OCI-LY3 (cell line): ENCODE measurements at regions not wholly inside any gene's neighbourhood (a gene's known extent, or its start where the extent isn't known, plus 50 kb on each side); places are given as distances from the start of the nearest gene placed in this dataset.

Source experiments
- H2AFZ ChIP-seq: fragments of 200-600, 300-600 bp; shearing (Covaris generic); 2 replicates; pipeline ENCODE4 v1.6.0; 2014; ENCODE audit warnings: antibody characterized with exemption, low read depth, low read length
- H3K27ac ChIP-seq: fragments of 200-600, 300-600 bp; sonication (generic); 2 replicates; pipeline ENCODE4 v1.5.1; 2014; ENCODE audit warnings: mild to moderate bottlenecking, low read length, moderate library complexity, mixed read lengths
- H3K27me3 ChIP-seq: fragments of 200-600, 300-600 bp; sonication (generic); 2 replicates; pipeline ENCODE4 v1.6.1; 2014; ENCODE audit warnings: low read depth, low read length, mixed read lengths
- H3K36me3 ChIP-seq: fragments of 200-600, 300-600 bp; sonication (generic); replicated peaks from 2 replicates; pipeline ENCODE3; 2014; ENCODE audit warnings: low read depth, low read length, mixed read lengths
- H3K4me1 ChIP-seq: fragments of 300-600, 200-600 bp; sonication (generic); 2 replicates; pipeline ENCODE4 v1.6.1; 2014; ENCODE audit warnings: low read length, mixed read lengths
- H3K4me2 ChIP-seq: fragments of 200-600, 300-600 bp; sonication (generic); 2 replicates; pipeline ENCODE4 v1.6.1; 2014; ENCODE audit warnings: low read length, mixed read lengths
- H3K4me3 ChIP-seq: fragments of 300-600, 200-600 bp; sonication (generic); 2 replicates; pipeline ENCODE4 v1.5.1; 2014; ENCODE audit warnings: antibody characterized with exemption, mild to moderate bottlenecking, low read length, moderate library complexity
- H3K79me2 ChIP-seq: fragments of 300-600, 200-600 bp; shearing (Covaris generic); 2 replicates; pipeline ENCODE4 v1.6.1; 2014; ENCODE audit warnings: mild to moderate bottlenecking, low read length, mixed read lengths
- H3K9ac ChIP-seq: fragments of 300-600, 200-600 bp; shearing (Covaris generic); 2 replicates; pipeline ENCODE4 v1.6.0; 2014; ENCODE audit warnings: mild to moderate bottlenecking, low read length, moderate library complexity
- H3K9me3 ChIP-seq: fragments of 200-600, 300-600 bp; shearing (Covaris generic); 2 replicates; pipeline ENCODE4 v1.6.1; 2014; ENCODE audit warnings: low read length, mixed read lengths; ENCODE audit not compliant: insufficient read depth
- H4K20me1 ChIP-seq: fragments of 200-600, 300-600 bp; sonication (generic); 2 replicates; pipeline ENCODE4 v1.6.1; 2016; ENCODE audit warnings: low read length, mixed read lengths; ENCODE audit not compliant: insufficient read depth
- EZH2phosphoT487 ChIP-seq: fragments of 200-600 bp; shearing (Covaris generic); IDR thresholded peaks from 2 replicates; pipeline ENCODE4 v1.6.1; 2018; ENCODE audit warnings: antibody characterized with exemption, mixed run types, low read depth
- TF ChIP-seq, protein P1 (sequence below): fragments of 200-600, 300-600 bp; sonication (generic); IDR thresholded peaks from 2 replicates; pipeline ENCODE4 v1.5.1; 2014; ENCODE audit warnings: antibody characterized with exemption, low read length, low read depth

DNA sequence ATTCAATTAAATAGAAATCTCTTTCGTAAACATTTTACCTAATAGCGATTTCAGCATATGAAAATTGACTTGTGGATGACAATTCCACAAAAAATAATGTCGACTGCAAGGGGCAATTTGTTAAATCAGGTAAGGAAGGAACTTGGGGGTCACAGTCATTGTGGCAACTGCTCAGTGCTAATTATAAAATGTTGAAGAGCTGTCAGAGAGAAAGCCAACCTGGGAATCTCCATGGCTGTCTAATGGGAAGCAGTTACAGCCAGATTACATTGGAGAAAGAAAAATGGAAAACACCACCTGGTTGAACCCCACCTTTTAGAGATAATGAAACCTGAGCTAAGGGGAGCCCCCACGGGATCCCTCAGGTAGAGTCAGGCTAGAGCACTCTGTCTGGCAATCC lies 373.9 kb downstream of the FOXO1 start:
- TF ChIP-seq, protein P1, sequence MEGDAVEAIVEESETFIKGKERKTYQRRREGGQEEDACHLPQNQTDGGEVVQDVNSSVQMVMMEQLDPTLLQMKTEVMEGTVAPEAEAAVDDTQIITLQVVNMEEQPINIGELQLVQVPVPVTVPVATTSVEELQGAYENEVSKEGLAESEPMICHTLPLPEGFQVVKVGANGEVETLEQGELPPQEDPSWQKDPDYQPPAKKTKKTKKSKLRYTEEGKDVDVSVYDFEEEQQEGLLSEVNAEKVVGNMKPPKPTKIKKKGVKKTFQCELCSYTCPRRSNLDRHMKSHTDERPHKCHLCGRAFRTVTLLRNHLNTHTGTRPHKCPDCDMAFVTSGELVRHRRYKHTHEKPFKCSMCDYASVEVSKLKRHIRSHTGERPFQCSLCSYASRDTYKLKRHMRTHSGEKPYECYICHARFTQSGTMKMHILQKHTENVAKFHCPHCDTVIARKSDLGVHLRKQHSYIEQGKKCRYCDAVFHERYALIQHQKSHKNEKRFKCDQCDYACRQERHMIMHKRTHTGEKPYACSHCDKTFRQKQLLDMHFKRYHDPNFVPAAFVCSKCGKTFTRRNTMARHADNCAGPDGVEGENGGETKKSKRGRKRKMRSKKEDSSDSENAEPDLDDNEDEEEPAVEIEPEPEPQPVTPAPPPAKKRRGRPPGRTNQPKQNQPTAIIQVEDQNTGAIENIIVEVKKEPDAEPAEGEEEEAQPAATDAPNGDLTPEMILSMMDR = no peak
- TF ChIP-seq EZH2phosphoT487 = no peak
- no peak overlapping the region for H3K4me2 ChIP-seq
- peaks cover 15% of the 10 kb centered on the region for H3K9me3 ChIP-seq

GRCh38 chr13:40302351-40302750 lies 364.1 kb downstream of the FOXO1 start:
- no peak overlapping the region for H3K9ac ChIP-seq
- no peaks in the 10 kb centered on the region for H3K27me3 ChIP-seq
- no peak overlapping the region for H3K27ac ChIP-seq
- H3K36me3 ChIP-seq = peaks cover 6% of the 10 kb centered on the region
- H4K20me1 ChIP-seq = no peaks in the 10 kb centered on the region
- H3K4me2 ChIP-seq = no peak overlapping the region
- peaks cover 13% of the 10 kb centered on the region for H3K9me3 ChIP-seq
- no peak overlapping the region for H3K4me3 ChIP-seq
- no peaks in the 10 kb centered on the region for H3K79me2 ChIP-seq
- H2AFZ ChIP-seq = no peak overlapping the region
- no peak for TF ChIP-seq EZH2phosphoT487
- TF ChIP-seq, protein P1 = no peak
- no peaks in the 10 kb centered on the region for H3K4me1 ChIP-seq

More for the DNA sequence above, 373.9 kb downstream of the FOXO1 start:
- no peaks in the 10 kb centered on the region for H3K27me3 ChIP-seq
- no peaks in the 10 kb centered on the region for H4K20me1 ChIP-seq
- no peak overlapping the region for H2AFZ ChIP-seq
- H3K36me3 ChIP-seq = no peaks in the 10 kb centered on the region
- no peak overlapping the region for H3K4me3 ChIP-seq
- no peak overlapping the region for H3K9ac ChIP-seq
- no peaks in the 10 kb centered on the region for H3K4me1 ChIP-seq
- no peaks in the 10 kb centered on the region for H3K79me2 ChIP-seq
- no peak overlapping the region for H3K27ac ChIP-seq

- Histone ChIP-seq H3K36me3 (peaks cover 6% of the 10 kb centered on the region), H2AFZ (no peak overlapping the region), H3K9me3 (peaks cover 15% of the 10 kb centered on the region), H3K4me1 (no peaks in the 10 kb centered on the region), H3K4me2 (no peak overlapping the region), H3K79me2 (no peaks in the 10 kb centered on the region), H3K4me3 (no peak overlapping the region), H3K9ac (no peak overlapping the region), H3K27me3 (no peaks in the 10 kb centered on the region), H3K27ac (no peak overlapping the region), H4K20me1 (no peaks in the 10 kb centered on the region)
- TF ChIP-seq EZH2phosphoT487 = no peak
- TF ChIP-seq, protein P1 = no peak
Observed at GRCh38 chr13:40304391-40304790, 362.1 kb downstream of the FOXO1 start.

DNA sequence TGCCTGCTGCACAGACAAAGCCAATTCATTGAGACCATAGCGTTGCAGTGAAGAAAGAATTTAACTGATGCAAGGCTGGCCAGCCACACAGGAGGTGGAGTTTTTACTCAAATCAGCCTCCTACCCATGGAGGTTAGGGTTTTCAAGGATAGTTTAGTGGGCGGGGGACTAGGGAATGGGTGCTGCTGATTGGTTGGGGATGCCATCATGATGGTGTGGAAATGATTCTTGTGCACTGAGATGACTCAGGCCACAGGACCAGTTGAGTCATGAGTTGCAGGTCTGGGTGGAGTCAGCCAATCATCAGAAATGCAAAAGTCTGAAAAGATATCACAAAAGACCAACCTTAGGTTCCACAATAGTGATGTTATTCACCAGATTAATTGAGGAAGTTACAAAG lies 359.6 kb downstream of the FOXO1 start:
- Histone ChIP-seq H3K9me3 (peaks cover 15% of the 10 kb centered on the region), H3K4me2 (no peak overlapping the region), H3K9ac (no peak overlapping the region), H3K27me3 (no peaks in the 10 kb centered on the region), H4K20me1 (no peaks in the 10 kb centered on the region), H3K36me3 (peaks cover 6% of the 10 kb centered on the region), H3K27ac (no peak overlapping the region), H3K4me1 (no peaks in the 10 kb centered on the region), H3K79me2 (no peaks in the 10 kb centered on the region), H3K4me3 (no peak overlapping the region), H2AFZ (no peak overlapping the region)
- TF ChIP-seq EZH2phosphoT487 = no peak
- TF ChIP-seq, protein P1 = no peak
